ENCODE measurements at regions not wholly inside any gene's neighbourhood (a gene's known extent, or its start where the extent isn't known, plus 50 kb on each side); places are given as distances from the start of the nearest gene placed in this dataset.

- Histone ChIP-seq H3K4me1 (peaks cover 0 to 11% (median 0%) of the 10 kb centered on the region in 3 donors), H3K27me3 (no peaks in the 10 kb centered on the region), H3K36me3 (no peaks in the 10 kb centered on the region), H3K9me3 (no peaks in the 10 kb centered on the region), H3K27ac (no peak overlapping the region), H3K4me3 (no peak overlapping the region)
- no peak for ATAC-seq
- WGBS, 2 donors (ENCODE audit: low coverage in 1 of 2) = 74 to 85% methylated on average over 3 of the region's 3 CpGs
- TF ChIP-seq CTCF (IDR thresholded peaks at IDR 0.05) = no peak
- no peak for TF ChIP-seq POLR2AphosphoS5 (IDR thresholded peaks at IDR 0.05)
- no peak for TF ChIP-seq EP300 (IDR thresholded peaks at IDR 0.05)
- no peak for TF ChIP-seq POLR2A (IDR thresholded peaks at IDR 0.05)
Observed at GRCh38 chr11:95435192-95435591, 204.2 kb upstream of the SESN3 start.

DNA sequence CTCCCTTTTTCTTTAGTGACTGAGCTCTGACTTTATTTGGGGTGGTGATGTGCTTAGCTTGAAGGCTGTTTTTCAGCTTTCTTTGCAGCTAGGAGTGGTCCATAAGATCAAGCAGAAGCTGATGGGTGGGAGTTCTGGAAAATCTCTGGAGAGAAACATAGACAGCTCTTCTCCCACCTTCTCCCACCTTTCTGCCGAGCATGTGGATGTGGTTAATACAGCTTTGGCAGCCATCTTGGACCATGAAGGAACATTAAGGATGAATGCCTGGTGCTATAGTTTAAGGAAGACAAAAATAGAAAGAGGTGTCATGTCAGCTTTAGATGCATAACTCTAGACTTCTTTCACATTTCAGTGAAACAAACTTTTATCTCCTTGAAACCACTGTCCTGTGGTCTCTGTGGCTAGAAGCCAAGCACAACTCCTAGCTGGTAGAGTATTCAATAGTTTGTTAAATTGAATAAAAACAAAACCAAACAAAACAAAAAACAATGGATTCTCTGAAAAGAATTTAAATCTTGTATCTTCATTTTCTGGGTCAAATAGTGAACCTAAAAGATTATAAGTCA, 203.6 kb upstream of the SESN3 start:
- TF ChIP-seq POLR2A (IDR thresholded peaks at IDR 0.05) = no peak
- no peak for TF ChIP-seq CTCF (IDR thresholded peaks at IDR 0.05)
- TF ChIP-seq POLR2AphosphoS5 (IDR thresholded peaks at IDR 0.05) = no peak
- TF ChIP-seq EP300 (IDR thresholded peaks at IDR 0.05) = no peak
- ATAC-seq = no peak
- H3K4me3 ChIP-seq = no peak overlapping the region
- H3K27me3 ChIP-seq = no peaks in the 10 kb centered on the region
- no peak overlapping the region for H3K27ac ChIP-seq
- H3K36me3 ChIP-seq = no peaks in the 10 kb centered on the region
- WGBS, 2 donors (ENCODE audit: low coverage in 1 of 2) = 86% methylated on average over 1 of the region's 1 CpG; no CpG with 5 or more reads in 1 of the 2 donors
- peaks cover 0 to 11% (median 0%) of the 10 kb centered on the region in 3 donors for H3K4me1 ChIP-seq
- H3K9me3 ChIP-seq = no peaks in the 10 kb centered on the region

- TF ChIP-seq POLR2A (IDR thresholded peaks at IDR 0.05) (no peak), POLR2AphosphoS5 (IDR thresholded peaks at IDR 0.05) (no peak), EP300 (IDR thresholded peaks at IDR 0.05) (no peak), CTCF (IDR thresholded peaks at IDR 0.05) (no peak)
- Histone ChIP-seq H3K4me1 (peaks cover 0 to 11% (median 0%) of the 10 kb centered on the region in 3 donors), H3K27me3 (no peaks in the 10 kb centered on the region), H3K36me3 (no peaks in the 10 kb centered on the region), H3K4me3 (no peak overlapping the region), H3K27ac (no peak overlapping the region), H3K9me3 (no peaks in the 10 kb centered on the region)
- no peak for ATAC-seq
- 85 to 91% methylated on average over 2 of the region's 2 CpGs for WGBS, 2 donors (ENCODE audit: low coverage in 1 of 2)
Observed at GRCh38 chr11:95434009-95434408, 203.0 kb upstream of the SESN3 start.

- H3K4me3 ChIP-seq = no peak overlapping the region
- H3K27me3 ChIP-seq = no peaks in the 10 kb centered on the region
- WGBS, 2 donors (ENCODE audit: low coverage in 1 of 2) = 90 to 95% methylated on average over 2 to 3 of the region's 4 CpGs
- ATAC-seq = no peak
- no peak for TF ChIP-seq POLR2AphosphoS5 (IDR thresholded peaks at IDR 0.05)
- TF ChIP-seq EP300 (IDR thresholded peaks at IDR 0.05) = no peak
- TF ChIP-seq POLR2A (IDR thresholded peaks at IDR 0.05) = no peak
- no peak for TF ChIP-seq CTCF (IDR thresholded peaks at IDR 0.05)
- H3K27ac ChIP-seq = no peak overlapping the region
- H3K4me1 ChIP-seq = peaks cover 0 to 11% (median 0%) of the 10 kb centered on the region in 3 donors
- H3K36me3 ChIP-seq = no peaks in the 10 kb centered on the region
- H3K9me3 ChIP-seq = no peaks in the 10 kb centered on the region
Observed at GRCh38 chr11:95432714-95433503, 201.9 kb upstream of the SESN3 start.
